ENCODE measurements at regions not wholly inside any gene's neighbourhood (a gene's known extent, or its start where the extent isn't known, plus 50 kb on each side); places are given as distances from the start of the nearest gene placed in this dataset.

DNA sequence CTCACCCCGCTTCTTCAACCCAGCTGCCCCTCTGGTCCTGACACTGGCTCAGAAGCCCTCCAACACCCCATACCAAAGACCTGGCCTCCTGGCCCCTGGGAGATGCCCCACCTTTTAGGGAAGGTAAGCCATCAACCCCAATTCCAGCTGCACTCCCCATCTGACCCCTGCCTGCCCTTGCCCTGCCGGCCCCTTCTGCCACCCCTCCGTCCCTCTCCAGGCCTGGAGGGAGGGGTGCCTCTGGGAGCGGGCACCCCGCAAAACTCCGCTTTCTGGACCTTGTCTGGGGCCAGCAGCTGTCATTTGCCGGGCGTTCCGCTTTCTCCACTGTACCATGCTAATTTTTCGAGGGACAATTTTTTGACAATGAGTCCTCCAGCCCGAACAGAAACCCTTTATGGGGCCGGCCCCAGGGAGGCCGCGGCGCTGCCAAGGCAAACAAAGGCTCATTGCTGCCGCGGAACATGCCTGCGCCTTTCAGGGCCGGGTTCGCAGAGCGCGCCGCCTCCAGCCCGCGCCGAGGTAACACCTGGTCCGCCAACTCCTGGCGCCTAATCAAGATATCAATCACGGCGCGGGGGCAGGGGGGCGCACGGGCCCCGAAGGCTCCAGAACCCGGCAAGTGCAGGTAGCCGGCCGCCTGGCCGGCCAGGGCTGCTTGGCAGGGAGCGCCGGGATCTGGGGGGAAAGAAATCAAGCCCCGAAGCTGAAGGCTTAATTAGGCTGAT is 96.0 kb downstream of the INHBB start:
- no peak for DNase-seq

DNA sequence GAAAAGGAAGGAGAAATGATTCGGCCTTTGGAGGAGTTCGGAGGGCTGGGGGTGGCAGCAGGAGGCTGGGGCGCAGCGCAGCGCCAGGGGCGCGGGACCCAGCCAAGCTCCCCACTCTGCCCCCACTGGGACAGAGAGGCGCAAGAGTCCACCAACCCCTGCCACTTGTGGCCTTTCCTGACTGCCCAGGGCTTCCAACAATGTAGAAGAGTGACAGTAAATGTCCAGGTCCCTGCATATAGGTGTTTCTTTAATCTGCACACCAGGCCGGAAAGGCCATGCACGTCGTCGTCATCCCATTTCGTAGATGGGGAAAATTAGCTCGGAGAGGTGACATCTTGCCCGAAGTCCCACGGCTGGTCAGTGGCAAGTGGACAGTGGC is 96.6 kb downstream of the INHBB start:
- no peak for DNase-seq

DNA sequence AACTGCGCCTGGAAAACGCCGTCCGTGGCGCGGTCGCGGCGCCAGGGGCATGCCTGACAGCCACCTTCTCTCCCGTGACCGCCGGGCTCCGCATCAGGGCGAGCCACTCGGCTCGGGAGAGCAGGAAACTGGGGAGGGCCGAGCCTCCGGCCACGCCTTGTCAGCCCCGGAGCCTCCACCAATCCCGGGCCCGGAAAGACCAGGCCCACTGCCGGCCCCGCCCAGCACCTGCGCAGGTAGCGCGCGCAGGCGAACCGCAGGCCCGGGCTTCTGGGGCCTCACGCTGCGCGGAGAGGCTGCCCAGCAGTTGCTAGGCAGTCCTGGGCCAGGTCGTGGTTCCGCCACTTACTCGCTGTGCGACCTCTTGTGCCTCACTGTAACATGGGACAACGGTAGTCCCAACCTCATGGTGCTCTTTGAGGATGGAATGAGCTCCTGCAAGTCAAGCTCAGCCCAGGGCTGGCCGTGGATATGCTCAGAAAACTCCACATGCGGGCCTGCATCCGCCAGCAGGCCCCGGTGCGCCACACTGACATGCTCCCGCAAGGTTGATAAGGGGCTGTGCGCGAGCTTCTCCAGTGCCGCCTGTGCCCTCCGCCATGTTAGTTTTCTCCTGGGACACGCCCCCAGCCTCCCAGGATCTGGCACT is 97.1 kb downstream of the INHBB start:
- no peak for DNase-seq

DNA sequence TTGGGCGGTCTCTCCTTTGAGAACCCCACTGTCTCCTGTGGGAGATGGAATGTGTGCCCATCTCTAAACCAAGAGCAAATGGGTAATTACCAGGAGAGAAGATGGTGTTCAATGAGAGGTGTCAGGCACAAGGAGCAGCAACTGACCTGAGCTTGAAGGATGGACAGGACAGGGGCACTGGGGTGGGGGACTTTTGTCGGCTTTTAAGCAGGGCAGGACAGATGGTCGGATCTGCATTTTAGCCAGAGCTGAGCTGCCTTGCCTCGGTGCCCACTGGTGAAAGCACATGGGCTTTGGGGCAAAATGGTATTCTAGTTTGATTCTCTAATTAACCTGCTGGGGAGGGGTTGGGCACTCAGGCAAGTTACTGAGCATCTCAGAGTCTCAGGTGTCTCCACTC is 98.0 kb downstream of the INHBB start:
- no peak for DNase-seq

DNA sequence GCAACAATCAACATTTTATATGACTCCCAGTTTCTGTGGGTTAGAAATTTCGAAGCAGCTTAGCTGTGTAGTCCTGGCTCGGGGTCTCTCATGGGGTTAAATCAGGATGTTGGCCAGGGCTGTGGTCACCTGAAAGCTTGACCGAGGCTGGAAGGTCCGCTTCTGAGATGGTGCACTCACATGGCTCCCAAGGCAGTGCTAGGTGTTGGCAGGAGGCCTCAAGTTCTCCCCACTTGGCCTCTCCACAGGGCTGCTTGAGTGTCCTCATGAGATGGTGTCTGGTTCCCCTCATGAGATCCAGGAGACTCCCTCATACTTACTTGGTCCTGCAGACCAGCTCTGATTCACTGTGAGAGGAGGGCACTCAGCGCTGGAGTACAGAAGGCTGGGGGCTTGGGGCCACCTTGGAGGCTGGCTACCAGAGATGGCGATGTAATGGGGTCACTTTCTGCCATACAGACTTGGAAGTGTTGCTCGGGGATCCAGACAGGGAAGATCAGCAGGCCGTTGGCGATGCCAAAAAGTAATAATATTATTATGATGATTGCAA is 98.8 kb downstream of the INHBB start:
- no peak for DNase-seq

DNA sequence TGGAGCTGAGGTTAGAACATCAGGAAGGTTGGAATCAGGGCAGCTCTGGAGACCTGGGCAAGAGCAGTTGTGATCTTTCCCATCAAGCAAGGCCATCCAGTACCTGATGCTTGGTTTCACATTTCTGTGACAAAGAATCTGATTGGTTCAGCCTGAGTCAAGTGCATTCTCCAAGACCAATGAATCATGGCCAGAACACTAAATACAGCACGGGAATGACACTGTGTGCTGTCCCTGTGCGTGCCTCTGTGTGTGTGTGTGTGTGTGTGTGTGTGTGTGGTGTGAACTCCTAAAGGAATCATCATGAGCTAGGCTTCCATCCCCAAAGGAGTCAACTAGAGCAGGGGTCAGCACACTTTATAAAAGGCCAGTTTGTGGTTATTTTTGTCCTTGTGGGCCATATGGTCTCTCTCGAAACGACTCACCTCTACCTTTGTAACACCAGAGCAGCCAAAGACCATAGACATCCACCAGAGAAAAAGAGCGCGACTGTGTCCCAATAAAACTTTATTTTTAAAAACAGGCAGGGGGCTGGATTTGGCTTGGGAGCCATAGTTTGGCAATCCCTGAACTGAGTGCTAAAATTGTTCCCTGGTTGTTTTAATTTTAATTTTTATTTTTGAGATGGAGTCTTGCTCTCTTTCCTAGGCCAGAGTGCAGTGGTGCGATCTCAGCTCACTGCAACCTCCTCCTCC is 99.7 kb downstream of the INHBB start:
- DNase-seq: no peak

DNA sequence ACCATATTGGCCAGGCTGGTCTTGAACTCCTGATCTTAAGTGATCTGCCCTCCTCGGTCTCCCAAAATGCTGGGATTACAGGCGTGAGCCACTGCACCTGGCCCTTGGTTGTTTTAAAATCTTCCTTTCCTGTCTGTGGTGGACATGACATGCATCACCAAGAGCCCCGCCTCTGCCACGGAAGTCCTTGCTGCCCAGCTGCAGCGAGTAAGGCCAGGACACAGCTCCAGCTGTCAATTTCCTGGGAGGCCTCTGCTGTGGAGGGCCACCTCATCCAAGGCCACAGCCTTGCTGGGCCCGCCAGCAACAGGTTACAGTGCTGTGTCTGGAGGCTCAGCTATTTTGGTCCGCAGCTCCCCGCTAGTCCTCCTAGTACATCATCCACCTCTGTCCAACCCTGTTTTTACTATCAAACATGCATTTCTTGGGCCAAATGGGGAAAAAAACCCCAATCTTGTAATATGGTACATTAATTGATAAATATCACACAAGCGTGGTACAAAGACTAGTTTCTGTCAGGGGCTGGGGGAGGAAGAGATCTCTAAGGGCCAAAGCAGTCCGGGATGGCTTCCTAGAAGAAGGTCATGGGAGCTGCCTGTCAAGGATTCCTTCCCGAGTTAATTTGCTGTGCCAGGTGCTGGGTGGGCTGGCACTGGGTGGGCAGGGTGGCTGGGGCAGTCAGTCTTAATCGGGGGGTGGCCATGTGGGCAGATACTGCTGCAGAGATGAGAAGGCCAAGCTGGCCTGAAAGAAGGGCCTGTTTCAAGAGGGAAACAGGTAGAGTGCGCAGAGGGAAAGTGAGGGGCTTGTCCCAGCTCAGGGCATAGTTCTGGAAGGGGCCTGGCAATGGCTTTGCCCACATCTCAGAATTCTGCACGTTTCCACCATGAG is 100.5 kb downstream of the INHBB start:
- DNase-seq: no peak

DNA sequence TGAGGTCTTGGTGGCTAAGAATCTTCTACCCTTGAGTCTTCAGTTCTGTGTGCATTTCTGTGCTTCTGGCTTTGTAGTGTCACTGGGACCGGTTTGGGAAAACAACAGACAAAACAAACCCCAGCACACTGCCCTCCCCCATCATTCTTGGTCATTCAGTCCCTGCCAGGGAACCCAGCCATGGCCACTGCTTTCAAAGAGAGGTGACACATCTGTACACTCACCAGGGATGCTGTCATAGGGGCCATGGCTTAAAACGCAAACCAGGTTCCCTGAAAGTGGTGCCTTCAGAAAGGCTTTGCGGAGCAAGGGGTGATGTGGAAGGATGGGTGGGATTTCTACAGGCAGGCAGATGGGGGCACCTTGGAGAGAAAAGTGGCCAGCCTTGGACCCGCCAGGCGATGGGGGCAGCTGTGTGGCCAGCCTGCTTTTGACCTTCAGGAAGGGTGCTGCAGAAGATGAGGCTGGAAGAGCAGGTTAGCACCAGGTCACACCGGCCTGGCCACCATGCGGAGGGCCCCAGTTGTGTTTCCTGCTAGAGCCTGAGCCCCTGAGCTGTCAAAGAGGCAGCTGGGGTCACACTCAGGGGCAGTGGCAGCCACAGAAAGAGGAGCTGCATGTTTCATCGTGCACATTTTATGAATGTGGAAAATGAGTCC is 101.3 kb downstream of the INHBB start:
- no peak for DNase-seq

DNA sequence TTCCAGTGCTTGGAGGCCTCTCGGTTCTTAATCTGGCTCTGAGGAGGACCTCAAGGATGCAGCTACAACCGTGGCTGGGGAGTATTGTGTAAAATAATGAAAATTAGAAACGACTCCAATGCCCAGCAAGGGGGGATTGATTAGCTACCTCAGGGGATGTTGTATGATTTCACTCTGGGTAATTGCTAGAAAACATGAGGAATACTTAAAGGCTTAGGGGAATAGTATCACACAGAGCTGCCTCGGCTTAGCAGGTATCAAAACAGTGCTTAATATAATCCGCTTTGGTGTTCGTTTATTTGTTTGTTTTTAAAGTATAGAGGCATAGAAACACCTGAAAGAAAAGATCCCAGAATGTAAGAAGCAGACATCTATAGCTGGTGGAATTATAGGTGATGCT is 102.5 kb downstream of the INHBB start:
- no peak for DNase-seq

DNA sequence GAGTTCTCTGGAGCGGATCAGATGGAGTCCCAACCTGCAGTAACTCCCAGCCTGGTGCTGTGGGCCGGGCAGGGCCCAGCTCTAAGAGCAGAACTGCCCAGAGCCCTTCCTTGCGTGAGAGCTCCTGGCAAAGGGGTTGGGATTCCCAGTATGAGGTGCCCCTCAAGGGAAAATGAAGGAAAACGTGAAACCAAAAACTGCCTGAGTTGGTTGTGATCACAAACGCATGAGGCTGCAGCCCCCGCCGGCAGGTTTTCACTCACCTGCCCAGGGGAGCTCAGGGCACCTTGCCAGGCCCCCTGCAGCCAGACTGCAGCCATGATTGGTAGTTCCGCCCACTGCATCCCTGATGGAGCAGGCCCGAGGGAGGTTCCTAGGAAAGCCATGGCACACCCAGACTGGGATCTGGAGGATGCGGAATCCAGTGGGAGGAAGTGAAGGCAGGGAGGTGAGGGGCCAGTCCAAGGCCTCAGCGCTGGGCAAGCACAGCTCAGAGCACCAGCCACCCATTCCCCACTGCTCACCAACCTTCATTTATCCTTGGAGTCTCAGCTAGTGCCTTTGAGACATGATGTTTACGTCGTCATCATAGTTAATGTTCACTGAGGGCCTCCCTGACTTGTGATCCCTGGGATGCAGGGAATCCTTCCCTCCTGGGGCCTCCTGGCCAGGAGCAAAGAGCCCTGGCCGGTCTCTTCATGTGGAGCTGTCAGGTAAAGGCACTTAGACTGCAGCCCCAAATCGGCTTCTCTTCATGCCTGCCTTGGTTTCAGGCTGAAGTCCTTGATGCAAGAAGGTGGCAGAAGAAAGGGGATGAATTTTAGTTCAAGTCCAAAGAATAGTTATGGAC is 103.2 kb downstream of the INHBB start:
- DNase-seq: no peak

DNA sequence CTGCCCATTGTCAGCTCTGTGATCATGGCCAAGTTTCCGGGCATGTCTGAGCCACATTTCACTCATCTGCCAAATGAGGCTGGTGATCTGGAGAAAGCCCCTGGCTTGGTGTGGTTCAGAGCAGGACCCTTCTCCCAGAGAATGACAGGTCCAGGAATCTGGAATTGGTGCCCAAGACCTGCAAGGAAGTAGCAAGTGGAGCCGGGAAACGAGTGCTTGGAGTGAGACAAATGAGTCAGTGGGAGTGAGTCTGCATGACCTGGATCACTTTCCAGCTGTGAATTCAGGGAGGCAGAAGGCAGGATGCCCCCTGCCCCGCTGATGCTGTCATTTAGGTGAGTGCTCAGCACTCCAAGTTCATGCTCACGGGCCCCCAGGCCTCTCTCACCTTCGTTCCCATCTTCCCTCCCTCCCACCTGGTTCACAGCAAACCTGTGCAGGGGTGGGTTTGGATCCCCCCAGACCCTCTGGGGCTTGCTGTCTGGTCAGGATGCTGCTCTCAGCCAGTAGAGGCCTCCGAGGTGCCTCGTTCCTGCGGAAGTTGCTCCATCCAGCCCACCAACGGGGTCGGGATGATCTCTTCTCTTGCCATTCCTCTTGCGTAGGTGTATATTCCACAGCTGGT is 104.4 kb downstream of the INHBB start:
- no peak for DNase-seq

DNA sequence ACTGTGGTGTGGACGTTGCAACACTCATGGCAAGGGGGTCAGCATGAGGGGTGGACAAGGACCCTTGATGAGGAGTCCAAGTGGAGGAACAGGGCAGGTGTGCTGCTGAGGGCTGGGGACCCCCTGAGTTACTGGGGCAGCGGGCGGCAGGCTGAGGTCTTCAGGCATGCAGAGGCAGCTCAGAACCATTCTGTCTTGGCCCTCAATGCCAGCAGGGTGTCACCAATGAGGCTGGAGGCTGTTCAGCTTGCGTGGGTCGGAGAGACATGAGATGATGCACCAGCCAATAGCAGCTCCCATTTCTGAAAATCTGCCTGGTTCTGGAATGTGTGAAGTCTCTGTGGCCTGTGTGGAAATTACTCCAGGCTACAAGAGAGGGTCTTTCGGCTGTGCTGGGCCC is 105.4 kb downstream of the INHBB start:
- no peak for DNase-seq

DNA sequence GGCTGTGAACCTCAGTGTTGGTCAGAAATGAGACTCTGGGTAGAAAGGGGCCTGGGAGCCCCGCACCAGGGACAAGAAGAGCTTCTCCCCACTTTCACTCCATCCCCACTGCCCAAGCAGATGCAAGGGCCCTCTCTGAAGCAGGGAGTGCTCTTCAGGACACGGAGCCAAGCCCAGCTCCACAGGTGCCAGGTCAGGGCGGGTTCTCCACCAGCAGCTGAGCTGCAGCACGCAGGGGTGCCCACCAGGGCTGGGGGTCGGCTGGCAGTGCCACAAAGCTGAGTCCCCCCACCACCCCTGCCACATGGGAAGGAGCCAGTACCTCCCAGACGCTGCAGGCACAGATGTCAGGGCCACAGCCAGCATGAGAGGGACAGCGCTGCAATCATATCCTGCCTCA is 106.2 kb downstream of the INHBB start:
- DNase-seq: no peak

DNA sequence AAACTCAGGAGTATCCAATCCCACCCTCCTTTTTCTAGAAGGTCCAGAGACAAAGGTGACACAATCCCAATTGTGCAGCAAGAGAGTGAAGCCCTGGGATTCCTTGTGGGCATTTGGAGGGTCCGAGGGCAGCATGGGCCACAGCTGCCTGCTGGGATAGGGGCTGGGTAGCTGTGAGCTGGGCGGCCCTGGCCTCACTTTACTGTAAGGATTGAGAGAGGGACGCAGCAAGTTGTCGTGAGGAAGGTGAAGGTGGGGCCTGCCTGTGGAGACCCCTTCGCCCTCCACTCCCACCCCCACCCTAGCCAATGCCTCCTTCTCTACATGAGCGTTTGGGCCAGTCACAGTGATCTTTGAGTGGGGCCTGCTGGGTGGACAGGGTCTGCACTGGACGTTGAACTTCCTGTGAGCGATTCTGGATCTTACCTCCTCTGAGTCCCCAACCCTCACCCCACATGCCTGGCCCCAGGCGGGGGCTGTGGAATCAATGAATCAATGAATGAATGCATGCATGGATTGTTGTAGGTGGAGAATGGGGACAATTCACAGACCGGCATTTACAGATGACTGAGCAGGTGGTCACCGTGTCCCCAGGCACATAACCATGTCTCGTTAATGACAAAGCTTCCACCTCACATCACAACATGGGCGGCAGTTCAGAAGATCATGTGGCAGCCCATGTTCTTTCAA is 107.2 kb downstream of the INHBB start:
- DNase-seq: no peak

DNA sequence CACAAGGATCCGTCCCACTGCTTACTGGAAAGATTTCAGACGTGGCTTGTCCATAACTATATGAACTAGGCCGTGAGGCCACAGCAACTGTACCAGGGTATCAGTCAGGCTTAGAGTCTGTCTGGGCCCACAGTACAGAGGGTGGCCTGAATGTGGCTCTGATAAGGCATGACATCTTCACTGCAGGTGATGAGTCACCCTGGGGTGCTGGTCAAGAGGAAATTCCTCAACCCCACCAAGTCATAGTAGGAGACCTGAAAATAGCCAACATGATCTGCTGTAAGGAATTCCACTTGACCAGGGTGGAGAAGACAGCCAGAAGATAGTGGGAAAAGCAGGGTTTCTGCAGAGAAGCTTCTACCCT is 107.7 kb downstream of the INHBB start:
- no peak for DNase-seq

DNA sequence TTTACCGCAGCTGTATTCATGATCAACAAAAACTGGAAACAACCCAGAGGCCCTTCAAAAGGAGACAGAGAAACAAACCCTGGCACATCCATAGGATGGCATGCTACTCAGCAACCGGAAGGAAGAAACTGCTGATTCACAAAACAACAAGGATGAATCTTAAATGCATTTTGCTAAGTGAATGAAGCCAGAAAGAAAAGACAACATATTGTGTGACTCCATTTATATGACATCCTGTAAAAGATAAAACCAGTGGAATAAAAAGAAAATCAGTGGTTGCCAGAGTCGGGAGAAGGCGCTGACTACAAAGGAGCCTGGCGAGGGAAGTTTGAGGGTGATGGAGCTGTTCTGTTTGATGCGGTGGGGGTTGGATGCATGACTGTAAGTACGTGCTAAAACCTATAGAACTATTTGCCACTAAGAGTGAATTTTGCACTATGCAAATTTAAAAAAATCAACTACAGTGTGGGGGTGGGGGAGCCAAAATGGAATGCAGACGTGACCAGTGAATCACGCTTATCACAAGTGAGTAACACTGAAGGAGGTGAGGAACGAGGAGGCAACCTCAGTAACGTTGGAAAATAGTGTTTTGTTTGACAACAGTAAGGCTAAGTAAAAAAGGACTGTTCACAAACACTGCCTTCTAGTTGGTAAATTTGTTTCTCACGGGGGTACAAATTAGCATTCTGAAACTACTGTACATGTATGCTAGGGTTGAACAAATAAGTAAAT is 108.9 kb downstream of the INHBB start:
- no peak for DNase-seq

DNA sequence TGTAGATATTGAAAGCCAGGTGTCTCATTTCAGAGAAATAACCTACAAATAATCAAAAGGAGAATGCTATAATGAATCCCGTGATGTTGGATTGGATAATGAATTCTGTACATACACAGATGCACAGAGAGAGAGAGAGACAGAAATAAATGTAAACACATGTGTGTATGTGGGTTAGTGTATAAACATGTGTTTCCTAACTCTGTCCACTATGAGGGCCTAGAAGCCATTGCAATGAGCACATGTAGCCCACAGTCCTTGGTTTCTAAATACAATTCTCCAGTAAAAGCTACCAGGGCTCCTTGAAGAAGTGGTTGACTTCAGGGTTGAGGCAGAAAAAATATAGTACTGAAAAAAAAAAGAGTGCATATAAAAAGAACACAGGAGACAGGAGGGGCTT is 109.5 kb downstream of the INHBB start:
- no peak for DNase-seq

DNA sequence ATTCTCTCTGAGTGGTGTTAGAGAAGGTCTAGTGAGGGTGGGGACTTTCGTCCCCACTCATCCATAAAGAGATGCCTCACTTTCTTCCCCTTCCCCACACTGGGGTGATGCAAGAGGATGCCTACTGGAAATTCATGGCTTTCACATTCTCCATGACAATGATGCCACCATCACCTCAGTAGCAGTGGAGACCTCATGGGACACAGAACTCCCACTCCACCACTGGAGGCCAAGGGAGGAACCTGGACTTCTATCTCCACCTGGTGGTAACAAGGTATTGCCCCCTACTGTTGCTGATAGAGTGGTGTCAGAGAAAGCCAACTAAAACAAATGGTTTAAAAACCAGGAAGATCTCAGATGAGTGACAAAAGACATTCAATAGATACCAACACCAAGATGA is 110.9 kb downstream of the INHBB start:
- DNase-seq: no peak

DNA sequence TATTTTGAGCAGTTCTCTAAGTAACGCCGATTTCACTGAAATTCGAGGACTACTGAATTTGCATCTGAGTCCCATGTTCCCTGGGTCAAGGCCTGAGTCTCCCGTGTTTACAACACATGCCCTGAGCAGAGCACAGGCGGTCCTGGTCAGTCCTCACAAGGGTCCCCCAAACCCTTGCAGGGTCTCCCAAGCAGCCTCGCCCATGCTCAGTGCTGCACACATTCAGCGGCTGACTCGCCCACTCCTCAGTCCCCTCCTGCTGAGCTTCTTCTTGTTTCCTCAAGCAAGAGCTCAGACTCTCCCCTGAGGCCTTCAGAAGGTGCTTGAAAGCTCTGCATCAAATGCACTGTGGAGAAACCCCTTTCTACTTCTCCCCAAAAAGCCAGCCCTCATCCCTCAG is 114.6 kb downstream of the INHBB start:
- no peak for DNase-seq

DNA sequence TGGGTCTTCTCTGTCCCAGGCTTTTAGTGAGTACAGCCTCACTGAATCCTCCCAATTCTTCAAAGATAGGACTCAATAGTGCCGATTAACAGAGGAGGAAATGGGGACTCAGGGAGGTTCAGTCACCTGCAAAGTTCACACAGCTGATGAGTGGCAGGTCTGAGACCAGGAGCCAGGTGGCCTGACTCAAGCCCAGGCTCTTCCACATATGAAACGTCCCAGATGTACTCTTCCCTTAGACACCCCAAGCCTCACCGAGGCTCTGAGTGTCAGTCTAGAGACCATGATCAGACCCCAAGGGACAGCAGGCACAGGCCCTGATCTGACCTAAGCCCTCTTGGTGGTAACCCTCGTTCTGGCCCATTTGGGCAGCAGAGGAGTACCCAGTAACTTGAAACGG is 115.2 kb downstream of the INHBB start:
- no peak for DNase-seq

Data from T1000 (cell line).